K562 (cell line): ENCODE measurements at regions not wholly inside any gene's neighbourhood (a gene's known extent, or its start where the extent isn't known, plus 50 kb on each side); places are given as distances from the start of the nearest gene placed in this dataset.

Experiments used
- ATAC-seq: fragments of 200-7000 bp; cut with Tn5 transposase; 3 replicates; pipeline ENCODE4 v1.9.1; 2020; ENCODE audit warnings: moderate library complexity
- BruUV-seq: library from RNA; stranded (reverse); fragments of 400-500 nt; replicated peaks from 2 replicates; lab custom pipeline; 2021; lab: Mats Ljungman, UMichigan
- CTCF ChIA-PET: fragments of 300-600 bp; formaldehyde crosslinking; extraction: SDS; loops from one replicate; lab custom pipeline; 2021; ENCODE audit warnings: low intra/inter-chr PET ratio; lab: Yijun Ruan, JAX
- POLR2A ChIA-PET: fragments of 300-600, 350-650 bp; sonication (Branson Sonifier 250); formaldehyde crosslinking; extraction: SDS; loops from one replicate; lab custom pipeline; 2021; ENCODE audit warnings: antibody characterized with exemption, inconsistent platforms; lab: Yijun Ruan, JAX
- DNase-seq, 4 experiments: peaks; one replicate each; pipeline versions ENCODE4 v3.0.0 to v3.0.0-alpha.2; 2011 to 2018; ENCODE audit warnings: low spot score in 3 of 4, mixed read lengths in 3 of 4; ENCODE audit errors: extremely low read depth in 1 of 4
- FAIRE-seq: peaks from 2 replicates; lab custom pipeline; 2011; peaks lifted over from hg19 to GRCh38; lab: Jason Lieb, UNC
- H2AFZ ChIP-seq: 2 replicates; pipeline ENCODE4 v1.6.0; 2011; ENCODE audit warnings: low read depth, low read length, control low read depth, inconsistent platforms
- H3K27ac ChIP-seq: fragments of 200-600 bp; 3 replicates; pipeline ENCODE4 v1.8.0; 2011; ENCODE audit warnings: low read depth, mild to moderate bottlenecking, control low read depth, inconsistent platforms, low read length, moderate library complexity, mixed read lengths; ENCODE audit errors: extremely low read depth
- H3K27me3 ChIP-seq, 2 experiments: fragments of 300-600 bp in 1 of 2; 2 replicates in 1 of 2; 3 replicates in 1 of 2; pipeline versions ENCODE4 v1.6.0 to v1.8.0; 2011; ENCODE audit warnings: inconsistent platforms in 2 of 2, low read length in 2 of 2, mild to moderate bottlenecking in 1 of 2, mixed read lengths in 1 of 2, moderate library complexity in 1 of 2; ENCODE audit not compliant: control insufficient read depth in 2 of 2, insufficient read depth in 2 of 2
- H3K36me3 ChIP-seq: fragments of 300-600 bp; 3 replicates; pipeline ENCODE4 v1.8.0; 2011; ENCODE audit warnings: mild to moderate bottlenecking, low read length, inconsistent platforms; ENCODE audit not compliant: control insufficient read depth, insufficient read depth
- H3K4me1 ChIP-seq, 2 experiments: fragments of 200-600 bp in 1 of 2; replicated peaks in 1 of 2; 2 replicates in 1 of 2; 3 replicates in 1 of 2; pipeline versions ENCODE4 v1.5.1 to v1.8.0; 2011; ENCODE audit warnings: inconsistent platforms in 2 of 2, low read length in 2 of 2, mild to moderate bottlenecking in 1 of 2, mixed read lengths in 1 of 2, moderate library complexity in 1 of 2; ENCODE audit not compliant: control insufficient read depth in 2 of 2, insufficient read depth in 2 of 2
- H3K4me2 ChIP-seq: 2 replicates; pipeline ENCODE4 v1.6.1; 2011; ENCODE audit warnings: low read length, control low read depth, inconsistent platforms, mixed read lengths; ENCODE audit not compliant: insufficient read depth
- H3K4me3 ChIP-seq: fragments of 200-600 bp; sonication (generic), shearing (Covaris generic); 2 replicates; pipeline ENCODE4 v1.5.1; 2016; ENCODE audit warnings: control low read depth, inconsistent platforms
- H3K79me2 ChIP-seq: fragments of 200-600 bp; 3 replicates; pipeline ENCODE4 v1.8.0; 2011; ENCODE audit warnings: low read length, inconsistent platforms; ENCODE audit not compliant: control insufficient read depth, insufficient read depth
- H3K9ac ChIP-seq, 2 experiments: 2 replicates each; pipeline versions ENCODE4 v1.6.0 to v1.6.1; 2011; ENCODE audit warnings: low read depth in 2 of 2, low read length in 2 of 2, control low read depth in 1 of 2, inconsistent platforms in 1 of 2, mild to moderate bottlenecking in 1 of 2, mixed read lengths in 1 of 2; ENCODE audit not compliant: insufficient read depth in 1 of 2
- H3K9me1 ChIP-seq: one replicate; pipeline ENCODE4 v1.6.0; 2011; ENCODE audit warnings: inconsistent platforms, mild to moderate bottlenecking, low read length, moderate library complexity; ENCODE audit not compliant: control insufficient read depth, insufficient read depth
- H3K9me3 ChIP-seq: replicated peaks from 2 replicates; pipeline ENCODE4 v1.5.1; 2011; ENCODE audit warnings: low read depth, low read length, inconsistent platforms; ENCODE audit not compliant: control insufficient read depth, insufficient read depth
- H4K20me1 ChIP-seq: replicated peaks from 2 replicates; pipeline ENCODE4 v1.6.1; 2011; ENCODE audit warnings: low read length, inconsistent platforms, mixed read lengths; ENCODE audit not compliant: control insufficient read depth, insufficient read depth
- BHLHE40 ChIP-seq: IDR thresholded peaks from 2 replicates; pipeline ENCODE4 v1.6.1; 2011; ENCODE audit warnings: low read length, improper control_type of control experiment
- BRD9 ChIP-seq: fragments of 450-650 bp; IDR thresholded peaks from 2 replicates; pipeline ENCODE4 v1.6.1; 2018; ENCODE audit warnings: low read depth; ENCODE audit not compliant: partially characterized antibody
- CBFA2T3 ChIP-seq: fragments of 450-650 bp; IDR thresholded peaks from 2 replicates; pipeline ENCODE4 v1.6.1; 2017
- ESRRB ChIP-seq: fragments of 250-450 bp; sonication (Bioruptor Pico); IDR thresholded peaks from 2 replicates; pipeline ENCODE4 v1.5.0; 2020; ENCODE audit warnings: mild to moderate bottlenecking, moderate library complexity, borderline replicate concordance
- GATAD2B ChIP-seq: fragments of 450-650 bp; IDR thresholded peaks from 2 replicates; pipeline ENCODE4 v1.6.1; 2017; ENCODE audit warnings: mild to moderate bottlenecking, borderline replicate concordance
- GTF2F1 ChIP-seq: IDR thresholded peaks from 2 replicates; pipeline ENCODE4 v1.6.1; 2011; ENCODE audit warnings: low read depth, low read length, improper control_type of control experiment
- NFATC3 ChIP-seq: fragments of 450-650 bp; IDR thresholded peaks from 2 replicates; pipeline ENCODE4 v1.6.1; 2017; ENCODE audit warnings: mild to moderate bottlenecking
- RREB1 ChIP-seq: fragments of 250-450 bp; sonication (Bioruptor Pico); IDR thresholded peaks from 2 replicates; pipeline ENCODE4 v1.4.0; 2020
- SMARCE1 ChIP-seq: fragments of 450-650 bp; IDR thresholded peaks from 2 replicates; pipeline ENCODE4 v1.7.1; 2016; ENCODE audit warnings: mild to moderate bottlenecking
- SRF ChIP-seq, 2 experiments: fragments of 250-450, 450-650 bp in 1 of 2; sonication (Bioruptor Pico) in 1 of 2; sonication (generic) in 1 of 2; formaldehyde crosslinking; IDR thresholded peaks; 2 replicates each; pipeline versions ENCODE4 v1.5.0 to v1.5.1; 2020 to 2022; ENCODE audit warnings: mild to moderate bottlenecking in 1 of 2, missing genetic modification reagents in 1 of 2
- TEAD4 ChIP-seq, 2 experiments: sonication (generic) in 1 of 2; formaldehyde crosslinking in 1 of 2; IDR thresholded peaks; 2 replicates each; pipeline versions ENCODE4 v1.6.1 to v1.8.0; 2012 to 2022; ENCODE audit warnings: borderline replicate concordance in 1 of 2, inconsistent platforms in 1 of 2, low read length in 1 of 2, mild to moderate bottlenecking in 1 of 2, missing genetic modification reagents in 1 of 2
- VEZF1 ChIP-seq: fragments of 200-800 bp; sonication (Bioruptor generic); IDR thresholded peaks from 2 replicates; pipeline ENCODE4 v1.6.1; 2017; ENCODE audit warnings: missing genetic modification characterization, missing compliant biosample characterization
- WGBS: fragments of 100-300 bp; shearing (Covaris generic); methylation state at CpG from one replicate; pipeline ENCODE4 v1.1.6; 2016; ENCODE audit warnings: low coverage, mixed read lengths; ENCODE audit not compliant: insufficient coverage; ENCODE audit errors: missing lambda C conversion rate; 5-methylcytosine and 5-hydroxymethylcytosine counted together
- in situ Hi-C: fragments of 300-500 bp; cut with MboI; formaldehyde crosslinking; loops from 4 replicates; pipeline ENCODE4 v1.15.0; 2018; ENCODE audit warnings: inconsistent platforms, mixed read lengths
- intact Hi-C: fragments of 100-400 bp; cut with micrococcal nuclease; formaldehyde crosslinking; loops from 2 replicates; pipeline ENCODE4 v1.14.2; 2022

GRCh38 chr2:217158928-217159327 is 299.1 kb upstream of the TNP1 start (continued):
- TF ChIP-seq RREB1 (CRISPR knock-in tag) (no peak), SMARCE1 (no peak), TEAD4 (IDR thresholded peaks at IDR 0.05; ENCODE audit: low read length) (peak; percentile 57), TEAD4 (CRISPR knock-in tag; IDR thresholded peaks at IDR 0.05; ENCODE audit: borderline replicate concordance) (no peak), CBFA2T3 (peak; percentile 79)

- intact Hi-C loops: no loop called here
- Histone ChIP-seq H3K36me3 (no peaks in the 10 kb centered on the region), H3K4me3 (no peak overlapping the region), H3K27me3 (no peaks in the 10 kb centered on the region), H3K27ac (no peak overlapping the region), H3K4me1 (peaks cover 3 to 16% of the 10 kb centered on the region in 2 experiments; a peak in 4 of 5 replicates), H4K20me1 (no peaks in the 10 kb centered on the region), H2AFZ (no peak overlapping the region), H3K9ac (no peak overlapping the region), H3K9me3 (no peaks in the 10 kb centered on the region), H3K9me1 (no peaks in the 10 kb centered on the region), H3K4me2 (no peak overlapping the region), H3K79me2 (no peaks in the 10 kb centered on the region)
- 44% methylated on average over 5 of the region's 6 CpGs for WGBS
- CTCF ChIA-PET: no interaction called here
- no TSS peak for BruUV-seq
- no peak for ATAC-seq
- no peak for DNase-seq
- FAIRE-seq: no peak
- in situ Hi-C loops: no loop called here
- POLR2A ChIA-PET: no interaction called here
- TF ChIP-seq VEZF1 (CRISPR knock-in tag) (no peak), GATAD2B (no peak), ESRRB (CRISPR knock-in tag) (no peak), BRD9 (no peak), BHLHE40 (no peak), NFATC3 (no peak), SRF (CRISPR knock-in tag; IDR thresholded peaks at IDR 0.05) (no peak), GTF2F1 (no peak)
These were observed 297.7 kb upstream of the TNP1 start for GRCh38 chr2:217157581-217157980.
